Cerebellar cortex (tissue), 1 donor: ENCODE measurements at regions not wholly inside any gene's neighbourhood (a gene's known extent, or its start where the extent isn't known, plus 50 kb on each side); places are given as distances from the start of the nearest gene placed in this dataset.
A peak's percentile ranks its signal among the peaks of the same experiment; 100 is the strongest.
"Not testable (repeated sequence)": the region's sequence is repeated elsewhere in the genome, so short reads cannot be mapped to it uniquely, and the experiment has no call there.

Source experiments
- DNase-seq: peaks from one replicate; pipeline ENCODE4 v3.0.0-alpha.2; 2015; ENCODE audit warnings: low spot score

GRCh38 chr9:82116556-82116955, 128.0 kb downstream of the SPATA31D1 start:
- DNase-seq = no peak

GRCh38 chr9:82117026-82117811, 128.6 kb downstream of the SPATA31D1 start:
- peak; percentile 24 for DNase-seq

- no peak for DNase-seq
These were observed 134.2 kb downstream of the SPATA31D1 start for GRCh38 chr9:82122731-82123130.

GRCh38 chr9:82124090-82124489, 135.5 kb downstream of the SPATA31D1 start:
- no peak for DNase-seq

- DNase-seq = no peak
These were observed 137.7 kb downstream of the SPATA31D1 start for GRCh38 chr9:82126256-82126655.

- DNase-seq = no peak
These were observed 138.9 kb downstream of the SPATA31D1 start for GRCh38 chr9:82127465-82127864.

GRCh38 chr9:82128011-82128696, 139.6 kb downstream of the SPATA31D1 start:
- DNase-seq = no peak

- no peak for DNase-seq
These were observed 141.1 kb downstream of the SPATA31D1 start for GRCh38 chr9:82129708-82130107.

GRCh38 chr9:82130331-82131042, 141.9 kb downstream of the SPATA31D1 start:
- DNase-seq = no peak

- no peak for DNase-seq
These were observed 142.5 kb downstream of the SPATA31D1 start for GRCh38 chr9:82131072-82131471.

- no peak for DNase-seq
These were observed 143.5 kb downstream of the SPATA31D1 start for GRCh38 chr9:82132024-82132423.

- DNase-seq = no peak
These were observed 145.4 kb downstream of the SPATA31D1 start for GRCh38 chr9:82134010-82134409.

GRCh38 chr9:82135106-82135505, 146.5 kb downstream of the SPATA31D1 start:
- no peak for DNase-seq

- DNase-seq = not testable (repeated sequence)
These were observed 149.5 kb downstream of the SPATA31D1 start for GRCh38 chr9:82138081-82138480.

GRCh38 chr9:82140471-82140870, 151.9 kb downstream of the SPATA31D1 start:
- DNase-seq = no peak

- no peak for DNase-seq
These were observed 156.2 kb downstream of the SPATA31D1 start for GRCh38 chr9:82144803-82145202.

- no peak for DNase-seq
These were observed 158.1 kb downstream of the SPATA31D1 start for GRCh38 chr9:82146677-82147076.

- no peak for DNase-seq
These were observed 159.3 kb downstream of the SPATA31D1 start for GRCh38 chr9:82147798-82148425.

- DNase-seq = no peak
These were observed 159.8 kb downstream of the SPATA31D1 start for GRCh38 chr9:82148426-82148810.

- peak; percentile 8 for DNase-seq
These were observed 160.4 kb downstream of the SPATA31D1 start for GRCh38 chr9:82148901-82149461.

- peak; percentile 75 for DNase-seq
These were observed 161.0 kb downstream of the SPATA31D1 start for GRCh38 chr9:82149501-82149946.

GRCh38 chr9:82152181-82152580, 163.6 kb downstream of the SPATA31D1 start:
- no peak for DNase-seq
